Amniotic epithelial cell (primary cell): ENCODE measurements at regions not wholly inside any gene's neighbourhood (a gene's known extent, or its start where the extent isn't known, plus 50 kb on each side); places are given as distances from the start of the nearest gene placed in this dataset.
"Not testable (repeated sequence)": the region's sequence is repeated elsewhere in the genome, so short reads cannot be mapped to it uniquely, and the experiment has no call there.

Experiments
- DNase-seq: peaks from one replicate; pipeline ENCODE4 v3.0.0-alpha.2; 2010; ENCODE audit warnings: low read depth

DNA sequence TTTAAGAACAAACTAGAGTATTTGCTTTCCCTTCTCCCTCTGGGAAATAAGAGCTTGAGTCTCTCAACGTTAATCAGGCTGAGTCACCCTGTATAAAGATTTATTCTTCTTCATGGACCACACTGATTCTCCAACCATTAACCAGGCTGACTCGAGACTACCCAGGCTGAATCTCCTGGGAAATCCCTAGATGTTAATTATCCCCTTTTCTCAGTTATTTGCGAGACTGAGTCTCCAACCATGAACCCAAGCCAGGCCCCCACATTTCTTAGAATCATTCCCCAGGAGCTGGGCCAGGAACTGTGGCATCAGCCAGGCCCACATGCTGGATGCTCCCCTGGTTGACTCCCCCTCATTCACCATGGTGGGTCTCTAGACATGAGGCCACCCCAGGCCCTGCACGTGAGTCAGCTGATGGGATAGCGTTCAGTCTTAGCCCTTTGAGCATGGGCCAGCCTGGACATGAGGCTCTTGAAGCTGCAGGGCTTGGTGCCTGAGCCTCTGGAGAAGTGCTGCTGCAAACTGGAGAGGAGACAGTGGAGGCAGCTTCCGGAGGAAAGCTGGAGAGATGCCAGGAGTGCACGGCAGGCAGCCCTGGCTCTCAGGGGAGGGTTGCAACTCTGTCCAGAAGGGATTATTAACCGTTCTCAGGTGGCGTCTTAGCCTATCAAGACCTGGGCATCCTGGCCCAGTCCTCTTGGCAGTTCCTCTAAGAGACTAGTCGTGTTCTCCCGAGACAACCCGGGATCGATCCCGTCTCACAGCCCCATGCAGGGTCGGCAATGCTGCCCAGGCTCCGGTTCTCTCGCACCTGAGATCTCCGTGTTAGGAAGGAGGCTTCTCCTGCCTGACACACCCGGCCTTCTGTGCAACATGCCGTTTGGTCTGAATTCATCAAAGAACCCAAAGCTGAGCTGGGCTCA, 296.6 kb downstream of the ADGRD1 start:
- no peak for DNase-seq

DNA sequence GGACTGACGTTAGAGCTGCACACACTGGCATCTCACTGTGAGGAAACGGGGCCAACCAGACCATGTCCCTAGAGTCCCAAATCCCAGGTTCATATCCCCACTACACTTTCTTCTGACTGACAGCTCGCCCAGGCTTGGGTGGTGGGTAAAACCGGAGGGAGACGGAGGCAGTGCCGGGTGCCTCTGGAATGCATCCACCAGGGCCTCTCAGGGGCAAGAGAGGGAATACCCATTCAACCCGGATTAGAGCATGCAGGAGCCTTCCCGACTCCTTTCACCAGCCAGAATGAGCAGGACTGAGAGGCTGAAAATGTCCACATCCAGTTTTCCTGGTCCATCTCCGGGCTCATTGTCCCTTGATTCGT, 297.2 kb downstream of the ADGRD1 start:
- no peak for DNase-seq

DNA sequence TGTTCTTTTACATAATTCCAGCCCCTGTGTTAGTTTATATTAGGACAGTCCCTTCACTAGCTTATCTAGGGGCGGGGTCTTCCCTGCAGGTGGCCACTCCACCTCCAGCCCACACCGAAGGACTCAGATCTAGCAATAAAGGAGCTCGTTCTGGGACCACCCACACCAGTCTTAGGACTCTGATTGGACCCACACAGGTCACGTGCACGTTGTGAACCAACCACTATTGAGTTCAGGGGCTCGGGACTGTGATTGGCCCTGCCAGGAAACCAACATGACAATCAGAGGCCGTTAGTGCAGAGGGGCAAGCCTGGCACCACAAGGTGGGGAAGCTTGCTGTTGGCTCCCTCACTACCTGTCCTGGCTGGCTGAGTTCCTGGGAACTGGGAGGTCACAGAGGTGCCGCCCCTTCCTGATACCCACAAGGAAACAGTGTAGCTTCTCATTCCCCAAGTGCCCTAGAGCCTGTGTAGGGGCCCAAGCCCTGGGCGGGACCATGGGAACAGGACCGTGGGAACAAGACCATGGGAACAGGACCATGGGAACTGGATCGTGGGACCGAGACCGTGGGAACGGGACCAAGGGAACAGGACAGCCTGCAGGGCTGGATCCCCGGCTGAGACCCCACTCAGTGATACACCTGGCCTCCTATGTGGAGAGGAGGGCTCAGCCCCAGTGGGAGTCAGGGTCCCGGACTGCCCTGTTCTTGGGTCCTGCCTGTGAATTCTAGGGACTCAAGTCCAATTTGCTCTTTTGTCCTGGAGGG, 297.8 kb downstream of the ADGRD1 start:
- no peak for DNase-seq

DNA sequence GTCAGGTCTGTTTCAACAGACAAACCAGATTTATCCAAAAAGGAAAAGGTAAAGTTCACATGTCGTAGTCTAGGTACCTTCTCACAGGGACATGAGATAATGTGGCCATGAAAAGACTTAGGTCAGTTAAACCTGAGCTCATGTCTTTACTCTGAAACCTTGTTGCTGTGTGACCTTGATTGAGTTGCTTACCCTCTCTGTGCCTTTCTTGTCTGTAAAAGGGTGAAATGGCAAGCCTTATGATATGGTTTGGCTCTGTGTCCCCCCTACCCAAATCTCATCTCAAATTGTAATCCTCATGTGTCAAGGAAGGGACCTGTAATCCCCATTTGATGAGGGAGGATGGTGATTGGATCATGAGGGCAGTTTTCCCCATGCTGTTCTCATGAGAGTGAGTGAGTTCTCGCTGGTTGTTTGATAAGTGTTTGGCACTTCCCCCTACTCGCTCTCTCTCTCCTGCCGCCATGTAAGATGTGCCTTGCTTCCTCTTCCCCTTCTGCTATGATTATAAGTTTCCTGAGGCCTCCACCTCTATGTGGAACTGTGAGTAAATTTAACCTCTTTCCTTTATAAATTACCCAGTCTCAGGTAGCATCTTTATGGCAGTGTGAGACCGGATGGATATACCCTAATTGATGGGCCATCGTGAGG, 299.8 kb downstream of the ADGRD1 start:
- no peak for DNase-seq

DNA sequence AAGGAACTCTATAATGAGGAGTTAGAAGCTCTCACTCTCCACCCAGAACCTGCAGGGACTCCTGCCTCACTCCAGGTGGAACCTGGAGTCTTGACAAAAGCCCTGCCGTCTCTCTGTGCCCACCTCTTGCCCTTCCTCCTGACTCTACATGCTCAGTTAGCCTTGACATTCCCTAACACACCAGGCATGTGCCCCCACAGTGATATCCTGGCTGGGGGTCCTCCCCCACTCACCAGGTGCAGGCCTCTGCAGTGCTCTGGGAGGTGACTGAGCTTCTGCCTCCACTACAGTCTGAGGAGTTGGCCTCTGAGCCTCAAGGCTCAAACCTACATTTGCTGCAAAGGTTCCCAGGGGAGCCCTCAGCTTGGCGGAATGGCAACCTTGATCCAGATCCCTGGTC, 300.7 kb downstream of the ADGRD1 start:
- no peak for DNase-seq

DNA sequence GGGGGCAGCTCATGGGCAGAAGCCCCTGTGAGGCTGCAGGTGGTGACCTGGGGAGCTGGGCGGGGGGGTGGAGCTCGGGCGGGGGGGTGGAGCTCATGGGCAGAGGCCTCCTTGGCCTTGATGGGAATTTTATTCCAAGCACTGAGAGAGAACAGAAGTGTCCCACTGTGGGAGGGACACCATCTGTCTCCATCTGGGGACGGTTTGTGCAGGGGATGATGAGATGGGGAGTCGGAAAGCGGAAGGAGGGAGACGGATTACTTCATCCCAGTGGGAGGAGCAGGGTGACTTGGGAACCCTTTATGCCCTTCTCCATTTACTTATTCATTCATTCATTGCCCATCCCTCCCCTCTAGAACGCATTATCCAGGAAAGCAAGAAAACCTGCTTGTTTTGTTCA, 304.7 kb downstream of the ADGRD1 start:
- DNase-seq = no peak

DNA sequence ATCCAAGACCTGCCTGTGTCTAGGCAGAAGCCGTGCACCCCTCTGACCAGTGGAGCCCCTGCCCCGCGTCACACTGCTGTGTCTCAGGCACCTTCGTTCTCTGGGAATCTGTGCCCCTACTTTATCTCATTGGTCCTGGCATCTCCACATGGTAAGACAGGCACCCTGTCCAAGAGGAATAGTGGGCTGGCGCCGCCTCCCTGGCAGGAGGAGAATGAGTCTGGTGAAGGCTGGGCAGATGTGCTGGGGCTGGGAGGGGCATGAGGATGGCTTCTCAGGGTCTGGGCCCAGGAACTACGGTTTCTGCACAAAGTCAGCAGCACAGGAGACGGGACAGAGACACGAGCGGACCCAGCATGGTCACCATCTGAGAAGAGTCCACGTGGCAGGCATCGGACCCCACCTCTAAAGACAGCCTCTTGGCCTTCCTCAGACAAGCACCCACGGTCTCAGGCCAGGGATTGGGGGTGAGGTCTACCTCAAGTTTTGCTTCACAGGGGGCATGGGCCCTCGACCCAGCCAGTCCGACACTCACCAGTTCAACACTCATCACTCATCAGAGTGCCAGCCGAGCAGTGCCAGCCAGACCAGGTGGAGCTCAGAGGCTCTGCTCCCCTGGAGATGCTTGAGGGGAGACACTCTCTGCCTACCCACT, 306.7 kb downstream of the ADGRD1 start:
- DNase-seq = no peak

DNA sequence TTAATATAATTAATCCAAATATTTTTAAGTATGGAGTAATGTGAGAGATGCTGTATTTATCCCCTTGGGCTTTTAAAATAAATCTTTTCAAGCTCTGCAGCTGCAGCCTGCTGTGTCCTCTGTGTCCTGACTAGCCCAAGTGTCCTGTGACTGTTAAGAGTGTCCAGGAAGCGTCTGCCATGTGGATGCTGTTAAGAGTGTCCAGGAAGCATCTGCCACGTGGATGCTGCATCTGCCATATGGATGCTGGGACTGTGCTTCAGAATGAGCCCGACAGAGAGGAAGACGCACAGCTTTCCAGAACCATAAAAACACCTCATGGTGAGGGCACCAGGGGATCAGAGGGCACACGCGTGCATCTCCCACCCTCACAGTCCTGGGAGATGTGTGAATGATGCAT, 307.2 kb downstream of the ADGRD1 start:
- no peak for DNase-seq

DNA sequence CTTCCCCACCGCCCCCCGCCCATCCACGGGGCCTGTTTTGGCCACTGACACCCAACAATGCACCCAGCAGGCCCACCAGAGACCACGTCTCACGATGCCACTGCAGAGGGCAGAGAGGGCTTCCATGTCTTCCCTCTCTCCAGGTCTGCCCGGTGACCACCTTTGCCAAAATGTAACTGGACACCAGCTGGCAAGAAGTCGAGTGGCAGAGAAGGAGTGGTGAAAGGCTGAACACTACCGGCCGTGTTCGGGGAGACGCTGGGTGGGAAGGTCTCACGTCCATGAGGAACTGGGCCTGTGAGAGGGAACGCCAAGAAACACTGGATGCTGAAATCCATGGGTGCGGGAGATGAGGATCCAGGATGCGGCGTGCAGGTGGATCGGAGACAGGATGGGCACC, 308.2 kb downstream of the ADGRD1 start:
- no peak for DNase-seq

DNA sequence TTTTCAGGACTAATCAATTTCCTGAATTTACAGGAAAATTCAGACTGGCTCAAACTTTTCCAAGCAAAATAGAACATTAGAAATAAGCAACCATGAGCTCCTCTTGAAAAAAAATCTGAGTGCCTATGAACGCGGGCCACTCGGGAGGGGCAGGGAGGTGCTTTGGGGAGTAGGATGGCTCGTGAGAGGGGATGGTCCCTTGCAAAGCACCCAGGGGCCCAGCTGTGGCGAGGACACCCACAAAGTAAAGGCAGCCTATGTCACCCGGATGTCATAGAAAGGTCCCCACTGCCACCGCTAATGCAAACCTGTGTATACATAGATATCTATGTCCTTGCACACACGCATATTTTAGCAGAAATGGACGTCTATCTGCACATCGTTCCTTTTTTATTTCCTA, 309.9 kb downstream of the ADGRD1 start:
- DNase-seq = no peak

DNA sequence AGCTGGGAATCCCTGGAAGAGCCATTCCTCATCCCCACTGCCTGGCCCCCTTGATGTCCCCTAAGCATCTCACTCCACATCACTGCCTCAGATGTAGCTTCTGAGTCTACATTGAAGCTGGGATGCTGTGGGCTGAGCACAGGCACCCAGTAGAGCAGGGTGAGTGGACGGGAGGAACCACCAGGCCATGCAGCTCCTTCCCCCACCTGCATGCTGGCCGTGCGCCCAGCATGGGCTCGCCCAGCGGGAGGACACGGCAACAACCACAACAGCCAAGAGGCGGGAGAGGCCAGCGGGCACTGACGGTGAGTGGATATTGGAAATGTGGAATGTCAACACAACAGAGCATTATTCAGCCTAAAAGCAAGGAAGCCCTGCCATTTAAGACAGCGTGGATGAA, 310.9 kb downstream of the ADGRD1 start:
- no peak for DNase-seq

DNA sequence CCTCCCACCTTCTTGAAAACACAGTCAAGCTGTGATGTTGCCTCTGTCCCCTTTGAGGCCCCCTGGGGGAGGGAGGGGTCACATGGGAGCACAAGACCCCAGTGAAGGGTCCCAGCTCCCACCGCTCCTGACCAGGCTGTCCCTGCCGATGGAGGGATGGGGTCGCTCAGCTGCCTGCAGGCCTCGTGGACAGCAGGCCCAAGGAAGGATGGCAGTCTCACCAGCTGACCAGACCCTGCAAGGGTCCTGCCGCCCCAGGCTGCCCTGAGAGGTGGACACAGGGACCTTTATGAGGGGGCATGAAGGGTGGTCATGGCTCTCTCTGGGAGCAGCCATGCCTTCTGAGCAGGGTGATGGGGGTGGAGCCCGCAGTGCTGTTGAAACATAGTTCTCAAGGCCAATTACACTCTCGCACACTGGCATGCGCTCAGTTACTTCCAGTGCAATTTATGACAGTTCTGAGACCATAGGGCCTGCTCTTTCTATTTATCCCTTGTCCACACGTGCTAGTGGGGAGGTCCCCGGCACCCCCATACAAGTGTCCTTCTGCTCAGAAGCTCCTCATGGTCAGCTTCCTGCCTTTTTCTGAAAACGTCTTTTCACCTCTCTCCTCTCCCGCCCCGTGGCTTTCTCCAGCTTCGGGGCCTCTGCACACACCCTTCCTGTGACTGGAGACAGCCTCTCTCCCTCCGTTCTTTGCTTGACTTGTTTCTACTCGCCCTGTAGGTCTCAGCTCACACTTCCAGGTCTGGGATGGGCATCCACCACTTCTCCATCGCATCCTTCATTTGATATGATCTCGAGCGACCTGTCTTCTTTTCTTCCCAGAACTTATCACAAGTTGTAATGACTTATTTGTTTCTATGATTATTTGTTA, 313.1 kb downstream of the ADGRD1 start:
- no peak for DNase-seq

DNA sequence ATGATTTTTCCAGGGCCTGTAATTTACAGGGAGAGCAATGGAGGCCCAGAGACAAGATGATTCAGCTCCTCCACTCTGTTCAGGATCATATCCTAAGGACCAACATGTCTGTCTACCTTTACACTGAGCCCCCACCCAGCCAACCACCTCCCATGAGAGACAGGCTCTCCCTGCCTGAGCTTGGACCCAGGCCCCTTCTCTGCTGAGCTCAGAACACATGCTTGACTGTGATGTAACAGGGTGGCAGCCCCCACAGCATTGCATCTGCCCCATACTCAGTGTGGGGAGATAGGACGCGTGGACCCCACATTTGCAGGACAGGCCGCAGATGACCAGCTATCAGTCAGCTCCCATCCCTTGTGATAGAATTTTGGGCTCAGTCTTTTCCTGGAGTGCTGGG, 313.9 kb downstream of the ADGRD1 start:
- DNase-seq = no peak

DNA sequence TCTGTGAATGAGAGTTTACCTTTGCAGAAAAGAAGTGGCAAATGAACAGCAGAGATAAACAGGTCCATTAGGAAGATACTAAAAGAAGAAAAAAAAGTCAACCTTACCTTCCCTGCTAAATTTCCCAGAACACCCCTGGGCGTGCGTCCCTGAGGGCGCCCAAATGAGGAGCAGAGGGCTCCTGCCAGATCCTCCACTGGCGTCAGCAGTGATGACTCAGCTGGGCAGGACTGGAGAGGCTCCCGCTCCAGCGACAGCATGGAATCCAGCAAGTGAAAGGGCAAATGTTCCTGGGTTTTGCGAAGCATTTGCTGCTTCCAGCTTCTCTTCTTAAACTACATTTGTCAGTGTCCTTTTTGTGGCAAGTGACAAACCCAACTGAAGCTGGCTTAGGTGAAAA, 314.4 kb downstream of the ADGRD1 start:
- not testable (repeated sequence) for DNase-seq

DNA sequence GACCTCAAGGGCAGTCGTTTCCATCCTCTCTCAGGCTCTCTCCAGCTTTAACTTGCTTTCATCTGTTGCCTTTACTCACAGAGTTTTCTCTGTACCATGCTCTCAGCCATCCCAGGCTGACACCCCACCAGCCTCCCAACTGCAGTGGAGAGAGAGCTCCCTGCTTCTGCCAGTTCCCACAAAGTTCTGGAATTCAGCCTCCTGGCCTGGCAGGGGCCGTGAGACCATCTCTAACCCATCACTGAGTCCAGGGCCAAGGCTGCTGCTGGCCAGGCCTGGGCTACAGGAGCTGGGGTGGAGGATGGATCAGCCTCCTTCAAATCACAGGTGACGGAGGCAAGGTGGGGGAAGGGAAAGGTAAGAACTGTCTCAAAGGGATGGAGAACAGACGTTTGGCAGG, 314.9 kb downstream of the ADGRD1 start:
- not testable (repeated sequence) for DNase-seq

DNA sequence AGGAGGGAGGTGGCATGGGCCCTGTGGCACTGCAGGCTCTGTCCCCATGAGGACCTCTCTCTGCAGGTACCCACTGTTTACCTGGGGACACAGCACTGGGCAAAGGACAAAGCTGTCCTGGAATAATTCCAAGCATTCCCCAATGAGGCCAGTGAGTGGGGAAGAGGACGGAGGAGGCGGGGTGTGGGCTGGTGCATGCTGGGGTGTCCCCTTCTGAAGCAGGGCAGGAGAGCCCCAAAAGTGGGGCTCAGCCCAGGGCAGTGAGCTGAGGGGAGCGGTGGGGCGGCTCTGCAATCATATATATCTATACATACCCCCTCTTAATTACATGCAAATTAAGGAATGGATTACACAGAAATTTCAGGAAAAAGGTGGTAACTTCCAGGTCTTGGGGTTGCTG, 315.8 kb downstream of the ADGRD1 start:
- no peak for DNase-seq

DNA sequence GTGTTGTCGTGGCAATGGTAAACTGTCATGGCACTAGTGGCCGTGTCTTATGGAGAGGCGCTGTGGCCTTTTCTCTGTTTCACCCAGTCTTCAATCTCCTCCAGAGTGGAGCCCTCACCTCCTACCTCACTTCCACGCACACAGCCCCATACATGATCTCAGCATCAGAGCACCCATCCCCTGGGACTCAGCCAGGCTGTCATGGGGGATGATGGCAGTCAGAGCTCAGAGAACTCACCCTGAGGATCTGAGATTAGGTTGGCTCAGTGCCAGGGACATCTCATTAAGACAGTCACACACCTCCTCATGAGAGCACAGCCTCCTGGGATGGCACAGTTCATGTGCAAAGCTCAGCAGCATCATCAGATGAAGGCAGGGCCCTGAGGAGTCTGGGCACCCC, 316.3 kb downstream of the ADGRD1 start:
- DNase-seq = not testable (repeated sequence)

DNA sequence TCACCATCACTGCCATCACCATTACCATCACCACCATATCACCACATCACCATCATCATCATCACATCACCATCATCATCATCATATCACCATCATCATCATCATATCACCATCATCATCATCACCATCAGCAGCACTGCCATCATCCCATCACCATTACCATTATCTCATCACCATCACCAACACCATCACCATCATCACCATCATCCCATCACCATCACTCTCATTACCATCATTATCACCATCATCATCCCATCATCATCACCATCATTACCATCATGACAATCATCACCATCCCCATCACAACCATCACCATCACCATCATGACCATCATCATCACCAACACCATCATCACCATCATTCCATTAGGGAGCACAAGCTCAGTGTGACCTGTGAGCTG, 318.0 kb downstream of the ADGRD1 start:
- DNase-seq = no peak

DNA sequence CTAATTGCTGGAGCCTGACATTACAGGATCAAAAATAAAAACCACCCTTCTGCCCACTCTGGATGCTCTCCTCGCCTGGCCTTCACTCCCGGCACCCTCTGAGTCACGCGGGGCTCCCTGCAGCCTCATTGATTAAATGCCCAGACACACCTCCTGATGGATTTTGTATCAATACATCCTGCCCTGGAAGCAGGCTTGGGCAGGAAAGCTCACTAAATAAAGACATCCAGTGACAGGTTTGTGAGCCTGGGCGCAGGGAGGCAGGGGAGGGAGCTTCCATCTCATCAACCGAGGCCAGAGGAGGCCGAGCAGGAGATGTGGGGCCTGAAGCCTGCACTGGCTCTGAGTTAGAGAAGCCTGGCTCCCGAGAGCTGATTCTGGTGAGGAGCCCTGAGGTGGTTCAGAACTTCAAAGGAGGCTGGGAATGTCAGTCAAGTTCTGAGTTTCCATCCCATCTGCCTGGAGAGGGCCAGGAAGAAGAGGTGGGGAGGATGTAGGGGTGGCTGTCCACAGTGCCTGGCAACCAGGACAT, 318.6 kb downstream of the ADGRD1 start:
- DNase-seq = not testable (repeated sequence)

DNA sequence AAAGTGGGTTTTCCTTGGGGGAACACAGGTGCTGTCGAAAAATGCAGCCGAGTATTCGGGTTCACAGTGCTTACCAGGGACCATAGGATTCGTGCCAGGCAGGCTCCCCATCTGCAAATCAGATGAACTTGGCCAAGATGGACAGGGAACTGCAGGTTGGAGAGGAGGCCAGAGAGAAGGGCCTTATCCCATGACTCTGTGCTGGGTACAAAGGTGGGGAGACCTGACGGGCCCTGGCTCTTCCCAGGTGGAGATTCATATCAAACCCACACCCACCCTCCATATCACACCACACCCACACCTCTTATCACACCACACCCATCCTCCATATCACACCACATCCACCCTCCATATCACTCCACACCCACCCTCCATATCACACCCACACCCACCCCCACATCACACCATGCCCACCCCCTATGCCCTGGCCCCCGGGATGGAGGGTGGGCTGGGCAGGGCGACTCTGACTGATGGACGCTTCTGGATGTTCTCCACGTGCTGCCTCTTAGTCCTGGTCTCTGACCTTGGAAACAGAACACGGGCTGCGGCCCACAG, 319.7 kb downstream of the ADGRD1 start:
- no peak for DNase-seq

DNA sequence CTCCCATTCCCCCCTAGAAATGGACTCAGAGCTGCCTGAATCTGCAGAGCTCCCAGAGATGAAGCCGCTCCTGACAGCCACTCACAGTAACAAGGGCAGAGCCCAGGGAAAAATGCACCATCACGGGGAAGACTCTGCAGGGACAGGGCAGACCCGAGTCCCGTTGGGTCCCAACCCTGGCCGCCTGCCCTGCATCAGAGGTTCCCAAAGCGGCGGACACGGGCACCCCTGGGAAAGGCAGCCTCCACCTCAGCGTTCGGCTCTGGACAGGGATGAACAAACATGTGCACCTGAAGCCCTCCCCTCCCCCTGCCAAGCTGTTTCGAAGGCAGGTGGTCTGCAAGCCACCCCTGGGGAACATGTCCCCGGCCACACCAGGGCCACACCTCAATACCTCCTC, 320.4 kb downstream of the ADGRD1 start:
- no peak for DNase-seq
